ENCODE measurements at regions not wholly inside any gene's neighbourhood (a gene's known extent, or its start where the extent isn't known, plus 50 kb on each side); places are given as distances from the start of the nearest gene placed in this dataset.

- TF ChIP-seq EZH2phosphoT487 (conservative IDR thresholded peaks at IDR 0.05; ENCODE audit: low read length) = no peak
- no peak for TF ChIP-seq CTCF (IDR thresholded peaks at IDR 0.05; ENCODE audit: insufficient read depth, low read length, poor library complexity, severe bottlenecking)
- Histone ChIP-seq H3K79me2 (ENCODE audit: insufficient read depth, low read length) (no peaks in the 10 kb centered on the region), H3K9me3 (ENCODE audit: insufficient read depth, low read length) (no peaks in the 10 kb centered on the region), H3K9me2 (replicated peaks; ENCODE audit: insufficient read depth, low read length) (no peaks in the 10 kb centered on the region), H3K4me3 (ENCODE audit: insufficient read depth, low read length, poor library complexity, severe bottlenecking) (no peak overlapping the region), H2AFZ (ENCODE audit: low read depth, low read length, severe bottlenecking) (no peak overlapping the region), H3K27me3 (ENCODE audit: low read length) (no peaks in the 10 kb centered on the region), H4K20me1 (ENCODE audit: low read depth, low read length) (no peaks in the 10 kb centered on the region), H3K27ac (ENCODE audit: low read depth, low read length) (no peak overlapping the region), H3K36me3 (ENCODE audit: low read length) (no peaks in the 10 kb centered on the region), H3K4me2 (ENCODE audit: low read depth, low read length, poor library complexity, severe bottlenecking) (no peak overlapping the region), H3F3A (ENCODE audit: insufficient read depth) (no peaks in the 10 kb centered on the region), H3K9ac (ENCODE audit: low read length) (no peak overlapping the region)
Measured at GRCh38 chr9:69981686-69982445, 61.8 kb upstream of the MAMDC2 start.

- H3K9ac ChIP-seq (ENCODE audit: low read length) = no peak overlapping the region
- H3K27me3 ChIP-seq (ENCODE audit: low read length) = no peaks in the 10 kb centered on the region
- no peaks in the 10 kb centered on the region for H3K79me2 ChIP-seq (ENCODE audit: insufficient read depth, low read length)
- H3K4me3 ChIP-seq (ENCODE audit: insufficient read depth, low read length, poor library complexity, severe bottlenecking) = no peak overlapping the region
- no peaks in the 10 kb centered on the region for H3K9me2 ChIP-seq (replicated peaks; ENCODE audit: insufficient read depth, low read length)
- H3K4me2 ChIP-seq (ENCODE audit: low read depth, low read length, poor library complexity, severe bottlenecking) = no peak overlapping the region
- no peaks in the 10 kb centered on the region for H4K20me1 ChIP-seq (ENCODE audit: low read depth, low read length)
- H3K27ac ChIP-seq (ENCODE audit: low read depth, low read length) = no peak overlapping the region
- H3K9me3 ChIP-seq (ENCODE audit: insufficient read depth, low read length) = no peaks in the 10 kb centered on the region
- H2AFZ ChIP-seq (ENCODE audit: low read depth, low read length, severe bottlenecking) = no peak overlapping the region
- no peaks in the 10 kb centered on the region for H3K36me3 ChIP-seq (ENCODE audit: low read length)
- no peak for TF ChIP-seq EZH2phosphoT487 (conservative IDR thresholded peaks at IDR 0.05; ENCODE audit: low read length)
- no peak for TF ChIP-seq CTCF (IDR thresholded peaks at IDR 0.05; ENCODE audit: insufficient read depth, low read length, poor library complexity, severe bottlenecking)
- H3F3A ChIP-seq (ENCODE audit: insufficient read depth) = no peaks in the 10 kb centered on the region
Measured at GRCh38 chr9:69984831-69985230, 58.8 kb upstream of the MAMDC2 start.

GRCh38 chr9:69985971-69986370 lies 57.7 kb upstream of the MAMDC2 start:
- H3F3A ChIP-seq (ENCODE audit: insufficient read depth) = no peaks in the 10 kb centered on the region
- H3K9me3 ChIP-seq (ENCODE audit: insufficient read depth, low read length) = no peaks in the 10 kb centered on the region
- H3K27me3 ChIP-seq (ENCODE audit: low read length) = no peaks in the 10 kb centered on the region
- no peaks in the 10 kb centered on the region for H3K36me3 ChIP-seq (ENCODE audit: low read length)
- H3K9me2 ChIP-seq (replicated peaks; ENCODE audit: insufficient read depth, low read length) = no peaks in the 10 kb centered on the region
- TF ChIP-seq EZH2phosphoT487 (conservative IDR thresholded peaks at IDR 0.05; ENCODE audit: low read length) = no peak
- TF ChIP-seq CTCF (IDR thresholded peaks at IDR 0.05; ENCODE audit: insufficient read depth, low read length, poor library complexity, severe bottlenecking) = no peak
- no peak overlapping the region for H3K9ac ChIP-seq (ENCODE audit: low read length)
- no peak overlapping the region for H2AFZ ChIP-seq (ENCODE audit: low read depth, low read length, severe bottlenecking)
- H3K4me2 ChIP-seq (ENCODE audit: low read depth, low read length, poor library complexity, severe bottlenecking) = no peak overlapping the region
- no peak overlapping the region for H3K27ac ChIP-seq (ENCODE audit: low read depth, low read length)
- H3K79me2 ChIP-seq (ENCODE audit: insufficient read depth, low read length) = no peaks in the 10 kb centered on the region
- no peak overlapping the region for H3K4me3 ChIP-seq (ENCODE audit: insufficient read depth, low read length, poor library complexity, severe bottlenecking)
- no peaks in the 10 kb centered on the region for H4K20me1 ChIP-seq (ENCODE audit: low read depth, low read length)
